HG03139 (cell line): ENCODE measurements at regions not wholly inside any gene's neighbourhood (a gene's known extent, or its start where the extent isn't known, plus 50 kb on each side); places are given as distances from the start of the nearest gene placed in this dataset.
"Not testable (repeated sequence)": the region's sequence is repeated elsewhere in the genome, so short reads cannot be mapped to it uniquely, and the experiment has no call there.

ENCODE experiments used
- ATAC-seq: cut with Tn5 transposase; IDR thresholded peaks from one replicate; pipeline ENCODE4 v1.9.1; 2021; ENCODE audit not compliant: unreplicated experiment

- no peak for ATAC-seq
These were observed 779.6 kb downstream of the DIAPH3 start for GRCh38 chr13:59384154-59384553.

DNA sequence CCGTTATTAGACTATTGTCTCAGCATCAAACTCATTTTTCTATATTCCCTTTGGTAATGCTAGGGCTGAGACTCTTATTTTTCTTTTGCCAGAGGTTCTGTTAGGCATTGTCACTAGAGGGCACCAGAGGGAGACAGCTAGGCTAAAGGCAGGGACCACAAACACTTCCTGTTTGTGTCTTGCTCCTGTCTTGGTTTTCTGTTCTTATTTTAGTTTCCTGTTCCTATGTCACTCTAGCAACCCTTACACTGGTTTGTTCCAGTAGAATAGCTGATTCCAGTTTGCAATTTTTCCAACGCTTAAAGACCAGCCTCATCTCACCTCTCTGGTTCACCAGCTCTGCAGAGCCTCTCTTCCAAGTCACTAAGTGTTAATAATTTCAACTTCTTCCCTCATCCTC, 772.0 kb downstream of the DIAPH3 start:
- ATAC-seq: peak; percentile 100

- no peak for ATAC-seq
These were observed 771.4 kb downstream of the DIAPH3 start for GRCh38 chr13:59392328-59392727.

- no peak for ATAC-seq
These were observed 769.2 kb downstream of the DIAPH3 start for GRCh38 chr13:59394496-59394895.

GRCh38 chr13:59398127-59398526, 765.6 kb downstream of the DIAPH3 start:
- ATAC-seq: no peak

DNA sequence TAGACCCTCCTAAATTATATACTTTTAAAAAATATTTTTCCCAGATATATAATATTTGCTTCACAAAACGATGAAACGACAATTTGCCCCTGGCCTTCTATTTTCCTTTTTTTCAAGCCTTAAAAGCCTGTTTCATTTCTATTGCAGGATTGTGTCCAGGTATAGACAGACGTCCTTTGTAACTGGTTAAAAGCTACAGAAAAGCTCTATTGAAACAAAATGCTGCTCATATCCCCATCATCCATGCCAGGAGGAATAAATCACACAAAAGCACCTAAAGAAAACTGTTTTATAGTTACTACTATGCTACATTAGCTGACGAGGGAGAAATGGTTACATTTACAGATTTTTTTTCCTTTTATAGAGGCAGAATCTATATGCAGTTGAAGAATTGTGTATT, 765.1 kb downstream of the DIAPH3 start:
- no peak for ATAC-seq

DNA sequence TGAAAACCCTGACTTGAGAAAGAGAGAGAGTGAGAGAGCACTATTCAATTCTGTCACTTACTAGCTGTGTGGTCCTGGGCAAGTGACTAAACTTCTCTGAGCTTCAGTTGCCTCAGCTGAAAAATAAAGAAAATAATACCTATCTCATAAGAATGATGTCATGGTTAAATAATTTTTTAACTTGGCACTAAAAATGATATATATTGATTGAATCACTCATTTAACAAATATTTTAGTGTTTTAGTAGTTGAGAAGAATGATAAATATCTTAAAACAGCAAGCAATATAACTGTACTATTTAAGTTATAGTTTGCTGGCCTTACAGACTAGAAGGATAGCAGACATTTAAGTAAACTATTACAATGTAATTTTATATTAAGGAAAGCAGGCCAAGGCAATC, 764.2 kb downstream of the DIAPH3 start:
- no peak for ATAC-seq

GRCh38 chr13:59404331-59404730, 759.4 kb downstream of the DIAPH3 start:
- no peak for ATAC-seq

DNA sequence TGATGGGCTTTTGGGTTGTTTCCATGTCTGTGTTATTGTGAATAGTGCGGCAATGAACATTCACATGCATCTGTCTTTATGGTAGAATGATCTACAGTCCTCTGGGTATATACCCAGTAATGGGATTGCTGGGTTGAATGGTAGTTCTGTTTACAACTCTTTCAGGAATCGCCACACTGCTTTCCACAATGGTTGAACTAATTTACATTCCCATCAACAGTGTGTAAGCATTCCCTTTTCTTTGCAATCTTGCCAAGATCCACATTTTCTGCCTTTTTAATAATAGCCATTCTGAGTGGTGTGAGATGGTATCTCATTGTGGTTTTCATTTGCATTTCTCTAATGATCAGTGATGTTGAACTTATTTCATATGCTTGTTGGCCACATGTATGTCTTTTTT, 756.5 kb downstream of the DIAPH3 start:
- ATAC-seq: not testable (repeated sequence)

DNA sequence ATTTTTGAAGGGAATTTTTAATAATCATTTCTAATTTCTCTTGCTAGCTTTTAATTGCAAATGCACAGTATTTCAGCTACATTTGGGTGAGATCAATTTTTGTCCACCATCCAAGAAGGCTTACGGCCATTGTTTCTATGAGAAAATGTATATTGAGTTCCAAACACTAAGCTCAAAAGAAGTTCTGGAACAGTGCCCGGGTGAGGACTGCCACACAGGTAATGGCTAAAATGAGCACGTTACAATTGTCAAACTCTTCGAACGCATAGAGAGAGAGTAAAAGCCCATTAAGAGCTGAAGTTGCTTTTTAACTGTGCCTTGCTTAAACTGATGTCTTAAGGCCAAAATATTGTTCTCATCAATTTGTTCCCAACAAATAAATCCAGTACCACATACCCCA, 755.0 kb downstream of the DIAPH3 start:
- no peak for ATAC-seq

DNA sequence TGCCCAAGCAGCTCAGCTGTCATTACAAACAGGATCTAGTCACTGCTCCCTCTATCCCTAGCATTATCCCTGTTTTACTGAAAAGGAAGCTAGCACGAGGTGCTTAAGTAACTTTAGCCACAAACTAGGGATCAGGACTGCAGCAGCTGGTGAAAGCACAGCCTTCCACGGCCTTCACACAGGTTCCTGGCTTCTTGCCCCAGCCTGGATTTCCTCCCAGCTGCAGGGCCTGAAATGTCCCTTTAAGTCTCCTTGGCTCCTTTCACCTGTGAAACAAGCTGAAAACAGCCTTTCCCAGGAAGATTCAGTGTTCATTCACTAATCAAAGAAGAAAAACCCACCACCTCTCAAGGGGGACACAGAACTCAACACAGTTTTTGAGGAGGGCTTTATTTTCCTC, 754.5 kb downstream of the DIAPH3 start:
- no peak for ATAC-seq

DNA sequence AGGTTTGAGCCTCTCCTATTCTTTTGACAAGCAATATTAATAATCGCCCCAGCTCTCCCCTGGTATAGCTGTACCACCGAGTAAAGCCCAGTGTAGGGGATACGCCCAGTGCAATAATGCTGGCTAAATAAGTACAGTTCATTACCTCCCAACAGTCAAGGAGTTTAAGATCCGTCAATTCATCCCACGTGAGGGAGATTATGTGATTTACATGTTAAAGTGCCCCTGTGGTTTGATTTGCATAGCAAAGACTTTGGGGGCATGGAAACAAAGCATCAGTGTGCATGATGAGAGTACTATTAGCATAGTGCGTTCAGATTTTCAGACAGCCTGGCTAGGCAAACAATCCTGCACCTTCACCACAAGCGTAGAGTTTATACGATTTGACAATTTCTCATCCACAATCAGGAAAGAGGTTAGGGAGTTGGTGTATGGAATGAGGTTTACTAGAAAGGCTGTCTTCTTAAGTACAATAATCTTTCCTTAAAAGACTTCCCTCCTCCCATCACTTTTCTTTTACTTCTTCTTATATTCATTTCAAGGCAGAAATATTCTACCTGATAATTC, 754.0 kb downstream of the DIAPH3 start:
- no peak for ATAC-seq

- no peak for ATAC-seq
These were observed 750.6 kb downstream of the DIAPH3 start for GRCh38 chr13:59413126-59413525.

DNA sequence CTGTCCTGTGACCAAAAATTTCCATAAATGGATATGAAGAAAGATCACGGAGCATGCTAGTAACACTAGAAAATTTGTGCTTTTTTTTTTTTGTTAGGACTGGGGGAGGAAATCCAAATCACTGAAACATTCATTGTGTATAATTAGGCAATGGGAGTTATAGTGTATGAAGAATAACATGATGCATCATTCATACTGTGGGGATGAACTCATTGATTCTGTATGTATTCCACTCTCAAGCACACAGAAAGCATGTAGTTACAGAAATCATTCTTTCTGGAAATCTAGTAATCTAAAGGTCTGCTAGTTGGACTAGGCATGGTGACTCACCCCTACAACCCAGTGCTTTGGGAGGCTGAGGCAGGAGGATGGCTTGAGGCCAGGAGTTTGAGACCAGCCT, 749.7 kb downstream of the DIAPH3 start:
- no peak for ATAC-seq

GRCh38 chr13:59415498-59415897, 748.2 kb downstream of the DIAPH3 start:
- ATAC-seq: no peak

DNA sequence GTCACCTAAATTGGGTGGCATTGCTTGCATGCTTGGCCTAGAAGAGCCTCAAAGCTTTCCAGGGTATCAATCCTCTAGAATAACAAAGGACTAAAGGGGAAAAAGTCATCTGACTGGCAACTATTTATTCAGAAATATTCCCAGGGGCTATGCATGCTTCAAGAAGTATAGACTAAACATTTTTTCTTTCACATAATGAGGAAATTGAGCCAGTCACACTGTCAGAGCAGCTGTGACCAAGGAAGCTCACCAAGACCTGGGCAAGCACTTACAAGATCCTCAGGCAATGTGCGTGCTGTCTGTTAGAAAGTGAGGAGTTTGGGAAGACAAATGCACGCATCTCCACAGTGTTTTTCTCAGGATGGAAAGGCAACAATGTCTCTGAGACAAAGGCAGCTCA, 747.2 kb downstream of the DIAPH3 start:
- no peak for ATAC-seq

DNA sequence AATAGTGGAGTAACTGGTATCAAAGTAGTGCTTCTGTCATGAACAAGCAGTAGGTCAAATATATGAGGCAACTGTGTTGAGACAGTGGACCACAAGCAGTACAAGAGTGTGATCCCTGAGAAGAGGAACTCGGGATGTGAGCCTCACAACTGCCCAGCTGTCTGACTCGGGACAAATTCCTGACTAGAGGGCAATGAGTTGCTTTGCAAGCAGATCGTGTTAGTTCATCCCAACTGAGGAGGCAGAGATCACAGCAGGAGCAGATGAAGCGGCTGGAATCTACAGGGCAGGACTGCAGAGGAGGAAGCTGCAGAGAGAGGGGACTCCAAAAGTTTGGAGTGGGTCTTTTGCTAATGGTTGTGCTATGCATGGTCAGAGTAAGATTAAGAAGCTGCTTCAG, 741.1 kb downstream of the DIAPH3 start:
- no peak for ATAC-seq

- ATAC-seq: no peak
These were observed 739.9 kb downstream of the DIAPH3 start for GRCh38 chr13:59423708-59424340.

GRCh38 chr13:59424661-59425060, 739.1 kb downstream of the DIAPH3 start:
- ATAC-seq: no peak

DNA sequence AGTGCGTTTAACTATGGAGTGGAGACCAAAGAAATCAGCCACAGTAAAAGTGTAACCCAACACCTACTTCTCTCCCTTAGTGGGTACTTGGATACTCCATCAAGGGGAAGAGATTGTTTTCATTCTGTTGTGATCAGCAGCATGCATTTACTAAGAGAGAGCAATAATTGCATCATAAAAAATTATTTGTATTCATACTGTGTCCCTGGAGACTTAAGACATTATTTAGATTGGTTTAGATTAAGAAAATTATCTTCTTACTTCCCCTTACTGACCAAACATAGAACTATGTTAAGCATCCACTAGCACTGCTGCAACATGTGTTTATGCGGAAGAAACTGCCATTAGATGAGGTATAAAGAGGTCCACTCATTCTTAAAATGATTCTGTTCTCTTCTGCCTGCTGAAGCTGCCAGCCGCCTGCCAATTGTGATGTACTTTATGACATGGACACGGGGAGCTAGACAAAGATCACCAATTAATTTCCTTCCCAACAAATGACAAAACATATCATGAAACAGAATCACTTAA, 738.5 kb downstream of the DIAPH3 start:
- ATAC-seq: no peak

DNA sequence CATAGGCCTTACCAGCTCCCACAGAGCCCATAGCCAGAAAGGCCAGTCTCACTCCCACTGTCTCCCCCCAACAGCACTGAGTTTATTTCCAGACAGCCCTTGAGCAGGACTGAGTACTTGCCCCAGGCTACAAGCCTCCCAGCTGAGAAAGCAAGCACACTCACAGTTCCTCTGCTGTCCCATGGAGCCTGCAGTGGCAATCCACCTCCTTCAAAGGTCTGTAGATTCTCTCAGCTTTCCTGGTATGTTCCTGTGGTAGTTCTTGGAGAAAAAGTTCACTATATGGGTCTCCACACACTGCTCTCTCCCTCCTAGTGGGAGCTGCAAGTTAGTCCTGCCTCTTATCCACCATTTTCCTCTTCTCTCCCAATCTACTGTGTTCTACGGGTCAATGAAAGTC, 728.7 kb downstream of the DIAPH3 start:
- no peak for ATAC-seq

DNA sequence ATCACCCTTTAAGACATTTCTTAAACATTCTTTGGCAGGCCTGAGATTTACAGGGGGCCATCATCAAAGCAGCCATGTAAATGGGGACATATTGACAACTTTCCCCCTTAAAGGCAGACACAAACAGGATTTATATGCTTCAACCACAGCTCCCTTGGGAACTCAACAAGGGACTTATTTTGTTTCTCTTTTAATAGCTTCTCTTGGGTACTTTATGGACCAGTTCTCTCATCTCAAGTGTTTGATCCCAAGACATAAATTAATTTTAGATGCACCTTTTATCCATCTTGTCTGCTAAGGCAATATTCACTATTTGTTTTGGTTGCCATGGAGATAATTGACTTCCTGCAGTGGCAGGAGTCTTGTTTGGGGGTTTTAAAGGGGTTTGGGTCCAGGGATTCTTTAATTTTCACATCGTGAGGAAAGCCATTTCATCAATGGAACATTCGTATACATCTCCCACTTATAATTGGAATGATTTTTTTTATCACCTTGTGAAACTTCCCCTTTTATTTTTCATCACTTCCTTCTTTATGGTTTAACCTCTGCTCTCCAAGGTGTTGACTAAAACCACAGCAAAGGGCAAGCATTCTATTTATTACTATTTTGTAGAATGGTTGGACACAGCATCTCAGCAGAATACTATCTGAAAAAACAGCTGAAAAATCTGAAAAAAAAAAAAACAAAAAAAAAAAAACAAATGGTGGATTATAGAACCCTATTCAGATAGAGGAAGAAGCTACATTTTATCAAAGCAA, 726.0 kb downstream of the DIAPH3 start:
- no peak for ATAC-seq
